Brain microvascular endothelial cell (primary cell): ENCODE measurements at regions not wholly inside any gene's neighbourhood (a gene's known extent, or its start where the extent isn't known, plus 50 kb on each side); places are given as distances from the start of the nearest gene placed in this dataset.

Experiments
- DNase-seq: peaks from one replicate; pipeline ENCODE4 v3.0.0-alpha.2; 2020
- H3K27ac ChIP-seq: fragments of 250-450 bp; sonication (Bioruptor Pico); 2 replicates; pipeline ENCODE4 v1.5.1; 2020; ENCODE audit warnings: mild to moderate bottlenecking, moderate library complexity
- H3K27me3 ChIP-seq: fragments of 250-450 bp; sonication (Bioruptor Pico); replicated peaks from 2 replicates; pipeline ENCODE4 v1.5.1; 2020; ENCODE audit warnings: mild to moderate bottlenecking
- H3K36me3 ChIP-seq: fragments of 250-450 bp; sonication (Bioruptor Pico); replicated peaks from 2 replicates; pipeline ENCODE4 v1.5.1; 2020; ENCODE audit warnings: mild to moderate bottlenecking
- H3K4me3 ChIP-seq: 2 replicates; pipeline ENCODE4 v1.5.1; 2011; ENCODE audit warnings: low read depth, mild to moderate bottlenecking, control low read depth, low read length, moderate library complexity
- CTCF ChIP-seq: IDR thresholded peaks from 2 replicates; pipeline ENCODE4 v1.5.1; 2011; ENCODE audit warnings: low read depth, mild to moderate bottlenecking, moderate library complexity, low read length, control low read depth, inconsistent platforms; ENCODE audit errors: missing control alignments
- in situ Hi-C: cut with HindIII; loops from 2 replicates; pipeline ENCODE4 v1.10.0; 2017; ENCODE audit warnings: low sequenced_read_pairs, low pct_ligation_motif_present

- Histone ChIP-seq H3K4me3 (no peak overlapping the region), H3K27me3 (no peaks in the 10 kb centered on the region), H3K27ac (no peak overlapping the region), H3K36me3 (no peaks in the 10 kb centered on the region)
- DNase-seq, result no peak
- no peak for TF ChIP-seq CTCF
- in situ Hi-C loops, result no loop called here
Measured at GRCh38 chr2:7471185-7471584, 554.0 kb downstream of the RNF144A start.

GRCh38 chr2:7472465-7472864, 555.3 kb downstream of the RNF144A start:
- H3K36me3 ChIP-seq, result no peaks in the 10 kb centered on the region
- H3K27ac ChIP-seq, result no peak overlapping the region
- no peak for DNase-seq
- no peak overlapping the region for H3K4me3 ChIP-seq
- H3K27me3 ChIP-seq, result no peaks in the 10 kb centered on the region
- in situ Hi-C loops, result no loop called here
- no peak for TF ChIP-seq CTCF

- Histone ChIP-seq H3K27me3 (no peaks in the 10 kb centered on the region), H3K27ac (no peak overlapping the region), H3K36me3 (no peaks in the 10 kb centered on the region), H3K4me3 (no peak overlapping the region)
- no peak for DNase-seq
- in situ Hi-C loops, result no loop called here
- TF ChIP-seq CTCF, result no peak
Measured at GRCh38 chr2:7473135-7473771, 556.0 kb downstream of the RNF144A start.

GRCh38 chr2:7476371-7476770, 559.2 kb downstream of the RNF144A start:
- no peak for DNase-seq
- Histone ChIP-seq H3K4me3 (no peak overlapping the region), H3K36me3 (no peaks in the 10 kb centered on the region), H3K27ac (no peak overlapping the region), H3K27me3 (no peaks in the 10 kb centered on the region)
- in situ Hi-C loops, result no loop called here
- no peak for TF ChIP-seq CTCF

GRCh38 chr2:7479603-7480002, 562.4 kb downstream of the RNF144A start:
- in situ Hi-C loops, result no loop called here
- Histone ChIP-seq H3K4me3 (no peak overlapping the region), H3K27me3 (no peaks in the 10 kb centered on the region), H3K36me3 (no peaks in the 10 kb centered on the region), H3K27ac (no peak overlapping the region)
- DNase-seq, result no peak
- no peak for TF ChIP-seq CTCF

GRCh38 chr2:7480431-7480830, 563.2 kb downstream of the RNF144A start:
- no peak overlapping the region for H3K4me3 ChIP-seq
- TF ChIP-seq CTCF, result no peak
- no peaks in the 10 kb centered on the region for H3K36me3 ChIP-seq
- in situ Hi-C loops, result no loop called here
- DNase-seq, result no peak
- no peak overlapping the region for H3K27ac ChIP-seq
- no peaks in the 10 kb centered on the region for H3K27me3 ChIP-seq
